ENCODE measurements at regions not wholly inside any gene's neighbourhood (a gene's known extent, or its start where the extent isn't known, plus 50 kb on each side); places are given as distances from the start of the nearest gene placed in this dataset.

DNA sequence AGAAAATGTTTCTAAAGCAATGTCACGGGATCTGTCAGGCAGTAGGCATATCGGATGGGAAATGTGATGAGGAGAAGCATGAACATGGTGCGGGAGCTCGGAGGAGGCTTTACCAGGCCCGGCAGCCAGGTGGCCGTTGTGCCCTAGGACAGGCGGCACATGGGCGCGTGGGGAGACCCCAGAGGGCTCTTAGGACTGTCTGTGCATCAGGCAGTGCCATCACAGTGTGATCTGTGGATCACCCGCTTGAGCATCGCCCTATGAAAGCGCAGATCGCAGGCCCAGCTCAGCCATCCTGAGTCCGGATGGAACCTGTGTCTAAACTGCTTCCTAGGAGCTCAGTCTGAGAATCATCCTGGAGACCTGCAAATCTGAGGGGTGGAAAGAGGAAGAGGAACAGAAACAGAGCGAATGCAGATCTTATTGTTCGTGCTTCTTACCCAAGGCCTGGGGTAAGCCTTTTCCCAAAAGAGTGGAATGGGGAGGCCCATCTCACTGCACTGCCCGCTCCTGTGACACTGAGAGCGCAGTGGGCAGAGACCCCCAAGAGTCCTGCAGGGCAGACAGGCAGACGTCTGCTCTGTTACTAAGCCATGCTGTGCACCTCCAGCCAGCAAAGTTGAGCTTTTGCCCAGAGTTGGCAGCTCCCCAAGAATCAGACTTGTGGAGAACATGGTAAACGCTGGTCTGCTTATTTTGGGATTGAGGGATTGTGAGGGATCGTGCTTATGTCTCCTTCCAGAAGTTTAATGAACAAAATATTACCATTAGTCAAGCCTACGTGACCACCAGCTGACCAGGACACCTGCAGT, 251.0 kb downstream of the RHOU start:
- Mint-ChIP-seq H3K9me3 (no peaks in the 10 kb centered on the region), H3K36me3 (no peaks in the 10 kb centered on the region), H3K27ac (no peak overlapping the region), H3K27me3 (ENCODE audit: low read depth in 2 of 2) (no peaks in the 10 kb centered on the region), H3K4me1 (peaks cover 9 to 19% of the 10 kb centered on the region in 2 donors), H3K4me3 (no peak overlapping the region)
- H3K36me3 ChIP-seq (ENCODE audit: control insufficient read depth, insufficient read depth, low read length), result no peaks in the 10 kb centered on the region
- H3K27me3 ChIP-seq (ENCODE audit: control insufficient read depth, insufficient read depth, low read length), result no peaks in the 10 kb centered on the region
- H3K4me1 ChIP-seq (ENCODE audit: control insufficient read depth, insufficient read depth, low read length), result peaks cover 25% of the 10 kb centered on the region
- H3K27ac ChIP-seq (ENCODE audit: low read length), result no peak overlapping the region
- TF ChIP-seq, protein P1, sequence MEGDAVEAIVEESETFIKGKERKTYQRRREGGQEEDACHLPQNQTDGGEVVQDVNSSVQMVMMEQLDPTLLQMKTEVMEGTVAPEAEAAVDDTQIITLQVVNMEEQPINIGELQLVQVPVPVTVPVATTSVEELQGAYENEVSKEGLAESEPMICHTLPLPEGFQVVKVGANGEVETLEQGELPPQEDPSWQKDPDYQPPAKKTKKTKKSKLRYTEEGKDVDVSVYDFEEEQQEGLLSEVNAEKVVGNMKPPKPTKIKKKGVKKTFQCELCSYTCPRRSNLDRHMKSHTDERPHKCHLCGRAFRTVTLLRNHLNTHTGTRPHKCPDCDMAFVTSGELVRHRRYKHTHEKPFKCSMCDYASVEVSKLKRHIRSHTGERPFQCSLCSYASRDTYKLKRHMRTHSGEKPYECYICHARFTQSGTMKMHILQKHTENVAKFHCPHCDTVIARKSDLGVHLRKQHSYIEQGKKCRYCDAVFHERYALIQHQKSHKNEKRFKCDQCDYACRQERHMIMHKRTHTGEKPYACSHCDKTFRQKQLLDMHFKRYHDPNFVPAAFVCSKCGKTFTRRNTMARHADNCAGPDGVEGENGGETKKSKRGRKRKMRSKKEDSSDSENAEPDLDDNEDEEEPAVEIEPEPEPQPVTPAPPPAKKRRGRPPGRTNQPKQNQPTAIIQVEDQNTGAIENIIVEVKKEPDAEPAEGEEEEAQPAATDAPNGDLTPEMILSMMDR (IDR thresholded peaks at IDR 0.05), result no peak
- WGBS (ENCODE audit: insufficient coverage), result 80% methylated on average over 22 of the region's 22 CpGs
- intact Hi-C loops (cut with micrococcal nuclease), result no loop called here
- ATAC-seq (no peak), DNase-seq (no peak)
- no peaks in the 10 kb centered on the region for H3K9me3 ChIP-seq (ENCODE audit: control insufficient read depth, insufficient read depth, low read length)
- H3K4me3 ChIP-seq (ENCODE audit: low read length), result no peak overlapping the region

DNA sequence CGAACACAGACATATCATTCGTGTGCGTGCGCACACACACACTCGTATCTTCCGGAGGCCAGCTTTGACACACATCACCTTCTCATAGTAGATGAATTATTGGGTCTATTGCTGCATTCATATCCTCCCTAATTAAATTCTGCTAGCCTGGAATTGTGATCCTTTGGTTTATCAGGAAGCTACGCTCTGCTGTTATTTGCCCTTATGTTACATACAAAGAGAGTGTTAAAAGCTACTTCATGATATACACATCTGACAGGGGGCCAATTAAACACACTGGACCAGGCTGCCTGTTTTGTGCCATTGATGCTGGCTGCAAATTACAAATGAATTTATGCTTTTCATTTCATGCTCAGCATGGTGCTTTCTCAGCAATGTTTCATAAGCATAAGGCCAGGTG, 252.0 kb downstream of the RHOU start:
- intact Hi-C loops (cut with micrococcal nuclease), result no loop called here
- H3K9me3 ChIP-seq (ENCODE audit: control insufficient read depth, insufficient read depth, low read length), result no peaks in the 10 kb centered on the region
- no peaks in the 10 kb centered on the region for H3K27me3 ChIP-seq (ENCODE audit: control insufficient read depth, insufficient read depth, low read length)
- Mint-ChIP-seq H3K9me3 (no peaks in the 10 kb centered on the region), H3K27ac (no peak overlapping the region), H3K27me3 (ENCODE audit: low read depth in 2 of 2) (no peaks in the 10 kb centered on the region), H3K36me3 (no peaks in the 10 kb centered on the region), H3K4me3 (no peak overlapping the region), H3K4me1 (peaks cover 9 to 19% of the 10 kb centered on the region in 2 donors)
- DNase-seq, result no peak
- 82% methylated on average over 7 of the region's 7 CpGs for WGBS (ENCODE audit: insufficient coverage)
- no peak overlapping the region for H3K27ac ChIP-seq (ENCODE audit: low read length)
- ATAC-seq, result no peak
- H3K4me1 ChIP-seq (ENCODE audit: control insufficient read depth, insufficient read depth, low read length), result peaks cover 25% of the 10 kb centered on the region
- TF ChIP-seq, protein P1 (IDR thresholded peaks at IDR 0.05), result no peak
- H3K4me3 ChIP-seq (ENCODE audit: low read length), result no peak overlapping the region
- H3K36me3 ChIP-seq (ENCODE audit: control insufficient read depth, insufficient read depth, low read length), result no peaks in the 10 kb centered on the region

DNA sequence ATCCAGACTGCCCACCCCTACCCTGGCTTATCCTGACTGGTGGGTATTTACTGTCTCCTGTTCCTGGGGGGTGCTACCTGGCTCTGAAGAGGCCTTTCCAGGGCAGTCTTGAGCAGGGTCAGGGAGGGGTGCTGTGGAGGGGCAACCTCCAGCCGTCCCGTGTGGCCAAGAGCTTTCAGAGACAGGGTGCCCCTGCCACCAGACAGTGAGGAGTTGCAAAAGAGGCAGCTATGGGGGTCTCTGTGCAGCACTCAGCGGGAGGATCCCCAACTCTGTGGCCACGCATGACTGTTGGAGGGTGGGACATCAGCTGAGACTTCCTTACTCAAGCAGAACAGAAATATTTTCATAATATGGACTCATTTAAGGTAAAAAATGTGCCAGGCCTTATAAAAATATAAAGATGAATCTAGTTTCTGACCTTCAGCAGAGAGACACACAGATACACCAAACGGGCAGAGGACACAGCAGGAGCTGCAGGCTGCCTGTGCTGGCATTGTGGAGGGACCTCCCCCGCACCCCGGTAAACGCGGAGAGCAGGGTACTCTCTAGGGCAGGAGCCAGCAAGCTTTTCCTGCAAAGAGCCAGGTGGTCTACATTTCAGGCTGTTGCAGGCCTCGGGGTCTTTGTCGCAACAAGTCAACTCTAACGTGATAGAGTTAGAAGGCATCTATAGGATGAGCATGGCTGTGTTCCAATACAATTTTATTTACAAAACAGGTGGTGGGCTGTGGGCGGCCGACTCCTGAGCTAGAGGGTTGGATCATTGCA, 252.6 kb downstream of the RHOU start:
- H3K27me3 Mint-ChIP-seq (ENCODE audit: low read depth in 2 of 2), result peaks cover 0 to 3% of the 10 kb centered on the region in 2 donors
- peaks cover 25% of the 10 kb centered on the region for H3K4me1 ChIP-seq (ENCODE audit: control insufficient read depth, insufficient read depth, low read length)
- TF ChIP-seq, protein P1 (IDR thresholded peaks at IDR 0.05), result no peak
- H3K9me3 ChIP-seq (ENCODE audit: control insufficient read depth, insufficient read depth, low read length), result no peaks in the 10 kb centered on the region
- H3K4me3 ChIP-seq (ENCODE audit: low read length), result no peak overlapping the region
- intact Hi-C loops (cut with micrococcal nuclease), result no loop called here
- H3K4me1 Mint-ChIP-seq, result peaks cover 9 to 19% of the 10 kb centered on the region in 2 donors
- H3K36me3 ChIP-seq (ENCODE audit: control insufficient read depth, insufficient read depth, low read length), result no peaks in the 10 kb centered on the region
- DNase-seq (no peak), ATAC-seq (no peak)
- no peaks in the 10 kb centered on the region for H3K27me3 ChIP-seq (ENCODE audit: control insufficient read depth, insufficient read depth, low read length)
- no peaks in the 10 kb centered on the region for H3K9me3 Mint-ChIP-seq
- H3K27ac Mint-ChIP-seq, result no peak overlapping the region
- H3K4me3 Mint-ChIP-seq, result no peak overlapping the region
- no peak overlapping the region for H3K27ac ChIP-seq (ENCODE audit: low read length)
- no peaks in the 10 kb centered on the region for H3K36me3 Mint-ChIP-seq
- 83% methylated on average over 12 of the region's 14 CpGs for WGBS (ENCODE audit: insufficient coverage)
